SK-N-MC (cell line): ENCODE measurements at regions not wholly inside any gene's neighbourhood (a gene's known extent, or its start where the extent isn't known, plus 50 kb on each side); places are given as distances from the start of the nearest gene placed in this dataset.

Experiments used
- EZH2 ChIP-seq: fragments of 200-600 bp; sonication (generic); IDR thresholded peaks from one replicate; pipeline ENCODE4 v1.6.1; 2017; ENCODE audit warnings: antibody characterized with exemption
- FOXP2 ChIP-seq: optimal IDR thresholded peaks from 2 replicates; pipeline ENCODE3; 2011; ENCODE audit warnings: mild to moderate bottlenecking, moderate library complexity; ENCODE audit not compliant: insufficient read depth; ENCODE audit errors: extremely low read length, control extremely low read depth
- POLR2AphosphoS5 ChIP-seq: IDR thresholded peaks from 2 replicates; pipeline ENCODE4 v1.6.1; 2012; ENCODE audit warnings: mild to moderate bottlenecking, low read depth, low read length, borderline replicate concordance

DNA sequence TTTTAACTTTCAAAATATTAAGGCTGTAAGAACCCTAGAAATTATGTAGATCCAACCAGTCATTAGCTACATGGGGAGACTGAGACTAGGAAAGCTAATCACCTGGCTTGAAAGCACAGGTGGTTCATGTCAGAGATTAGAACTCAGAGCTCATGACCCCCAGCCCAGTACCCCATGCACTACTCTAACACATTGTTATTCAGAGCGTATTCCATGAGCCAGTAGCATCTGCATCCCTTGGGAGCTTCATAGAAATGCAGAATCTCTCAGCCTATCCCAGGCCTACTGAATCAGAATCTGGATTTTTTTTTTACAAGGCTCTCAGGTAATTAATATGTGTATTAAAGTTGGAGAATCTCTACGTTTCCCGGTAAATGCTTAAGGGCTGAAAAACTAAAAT is 161.7 kb downstream of the BTG1 start:
- TF ChIP-seq EZH2 = no peak
- no peak for TF ChIP-seq POLR2AphosphoS5
- no peak for TF ChIP-seq FOXP2
